ENCODE measurements at regions not wholly inside any gene's neighbourhood (a gene's known extent, or its start where the extent isn't known, plus 50 kb on each side); places are given as distances from the start of the nearest gene placed in this dataset.
"Not testable (repeated sequence)": the region's sequence is repeated elsewhere in the genome, so short reads cannot be mapped to it uniquely, and the experiment has no call there.

DNA sequence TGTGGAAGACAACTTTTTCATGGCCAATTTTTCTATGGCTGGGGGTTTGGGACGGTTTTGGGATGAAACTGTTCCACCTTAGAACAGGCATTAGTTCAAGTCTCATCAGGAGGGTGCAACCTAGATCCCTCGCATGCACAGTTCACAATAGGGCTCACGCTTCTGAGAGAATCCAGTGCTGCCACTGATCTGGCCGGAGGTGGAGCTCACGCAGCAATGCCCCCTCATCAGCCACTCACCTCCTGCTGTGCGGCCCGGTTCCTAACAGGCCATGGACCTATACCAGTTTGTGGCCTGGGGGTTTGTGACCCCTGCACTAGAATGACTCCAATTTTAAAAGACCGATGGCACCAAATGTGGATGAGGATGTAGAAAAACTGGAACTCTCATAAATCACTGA, 127.2 kb upstream of the IER5L start:
- H3K36me3 Mint-ChIP-seq (ENCODE audit: insufficient read depth, unreplicated experiment) = no peaks in the 10 kb centered on the region
- intact Hi-C loops (cut with micrococcal nuclease) = no loop called here
- no peak overlapping the region for H3K4me3 Mint-ChIP-seq (ENCODE audit: unreplicated experiment)
- H3K4me1 Mint-ChIP-seq (ENCODE audit: insufficient read depth, unreplicated experiment) = peaks cover 6% of the 10 kb centered on the region
- ChIA-PET POLR2A (no interaction called here), CTCF (no interaction called here)
- no peaks in the 10 kb centered on the region for H3K9me3 Mint-ChIP-seq (ENCODE audit: unreplicated experiment)
- H3K27ac Mint-ChIP-seq (ENCODE audit: low read depth, unreplicated experiment) = no peak overlapping the region
- TF ChIP-seq, protein P1, sequence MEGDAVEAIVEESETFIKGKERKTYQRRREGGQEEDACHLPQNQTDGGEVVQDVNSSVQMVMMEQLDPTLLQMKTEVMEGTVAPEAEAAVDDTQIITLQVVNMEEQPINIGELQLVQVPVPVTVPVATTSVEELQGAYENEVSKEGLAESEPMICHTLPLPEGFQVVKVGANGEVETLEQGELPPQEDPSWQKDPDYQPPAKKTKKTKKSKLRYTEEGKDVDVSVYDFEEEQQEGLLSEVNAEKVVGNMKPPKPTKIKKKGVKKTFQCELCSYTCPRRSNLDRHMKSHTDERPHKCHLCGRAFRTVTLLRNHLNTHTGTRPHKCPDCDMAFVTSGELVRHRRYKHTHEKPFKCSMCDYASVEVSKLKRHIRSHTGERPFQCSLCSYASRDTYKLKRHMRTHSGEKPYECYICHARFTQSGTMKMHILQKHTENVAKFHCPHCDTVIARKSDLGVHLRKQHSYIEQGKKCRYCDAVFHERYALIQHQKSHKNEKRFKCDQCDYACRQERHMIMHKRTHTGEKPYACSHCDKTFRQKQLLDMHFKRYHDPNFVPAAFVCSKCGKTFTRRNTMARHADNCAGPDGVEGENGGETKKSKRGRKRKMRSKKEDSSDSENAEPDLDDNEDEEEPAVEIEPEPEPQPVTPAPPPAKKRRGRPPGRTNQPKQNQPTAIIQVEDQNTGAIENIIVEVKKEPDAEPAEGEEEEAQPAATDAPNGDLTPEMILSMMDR (IDR thresholded peaks at IDR 0.05; ENCODE audit: unreplicated experiment) = no peak
- H3K27me3 Mint-ChIP-seq (ENCODE audit: insufficient read depth, unreplicated experiment) = no peaks in the 10 kb centered on the region
- BruUV-seq (replicated peaks) = no TSS peak
- DNase-seq (ENCODE audit: unreplicated experiment) = no peak

DNA sequence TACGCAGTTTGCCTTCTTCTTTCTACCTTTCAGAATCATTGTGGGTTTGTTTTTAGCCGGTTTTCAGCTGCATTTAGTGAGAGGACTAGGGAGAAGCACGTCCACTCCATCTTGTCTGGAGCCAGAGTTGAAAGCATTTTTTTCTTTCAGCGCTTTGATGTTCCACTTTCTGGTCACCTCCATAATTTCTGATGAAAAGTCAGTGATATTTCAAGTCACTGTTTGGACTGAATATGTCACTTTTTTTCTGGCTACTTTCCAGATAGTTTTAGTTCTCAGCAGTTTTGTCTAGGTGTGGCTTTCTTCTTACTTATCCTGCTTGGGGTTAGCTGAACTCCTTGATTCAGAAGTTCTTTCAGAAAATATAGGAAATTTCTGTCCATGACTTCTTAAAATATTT, 123.9 kb upstream of the IER5L start:
- TF ChIP-seq, protein P1 (IDR thresholded peaks at IDR 0.05; ENCODE audit: unreplicated experiment) = no peak
- intact Hi-C loops (cut with micrococcal nuclease) = no loop called here
- BruUV-seq (replicated peaks) = no TSS peak
- POLR2A ChIA-PET = interaction anchor here (0.7 kb wide), 1 partner anchor 23 kb away, joined by 3 read pairs; no protein-coding TSS in a partner anchor
- Mint-ChIP-seq H3K9me3 (ENCODE audit: unreplicated experiment) (peaks cover 14% of the 10 kb centered on the region), H3K4me1 (ENCODE audit: insufficient read depth, unreplicated experiment) (peaks cover 1% of the 10 kb centered on the region), H3K36me3 (ENCODE audit: insufficient read depth, unreplicated experiment) (no peaks in the 10 kb centered on the region), H3K4me3 (ENCODE audit: unreplicated experiment) (no peak overlapping the region), H3K27me3 (ENCODE audit: insufficient read depth, unreplicated experiment) (no peaks in the 10 kb centered on the region), H3K27ac (ENCODE audit: low read depth, unreplicated experiment) (no peak overlapping the region)
- no peak for DNase-seq (ENCODE audit: unreplicated experiment)
- CTCF ChIA-PET = no interaction called here

DNA sequence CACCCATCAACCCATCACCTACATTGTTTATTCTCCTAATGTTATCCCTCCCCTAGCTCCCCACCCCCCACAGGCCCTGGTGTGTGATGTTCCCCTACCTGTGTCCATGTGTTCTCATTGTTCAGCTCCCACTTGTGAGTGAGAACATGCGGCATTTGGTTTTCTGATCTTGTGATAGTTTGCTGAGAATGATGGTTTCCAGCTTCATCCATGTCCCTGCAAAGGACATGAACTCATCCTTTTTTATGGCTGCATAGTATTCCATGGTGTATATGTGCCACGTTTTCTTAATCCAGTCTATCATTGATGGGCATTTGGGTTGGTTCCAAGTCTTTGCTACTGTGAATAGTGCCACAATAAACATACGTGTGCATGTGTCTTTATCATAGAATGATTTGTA, 118.1 kb upstream of the IER5L start:
- BruUV-seq (replicated peaks); CTCF ChIA-PET; H3K36me3 Mint-ChIP-seq (ENCODE audit: insufficient read depth, unreplicated experiment); DNase-seq (ENCODE audit: unreplicated experiment); H3K4me1 Mint-ChIP-seq (ENCODE audit: insufficient read depth, unreplicated experiment); H3K27me3 Mint-ChIP-seq (ENCODE audit: insufficient read depth, unreplicated experiment); H3K27ac Mint-ChIP-seq (ENCODE audit: low read depth, unreplicated experiment); intact Hi-C loops (cut with micrococcal nuclease); POLR2A ChIA-PET; H3K4me3 Mint-ChIP-seq (ENCODE audit: unreplicated experiment): not testable (repeated sequence)
- peaks cover 30% of the 10 kb centered on the region for H3K9me3 Mint-ChIP-seq (ENCODE audit: unreplicated experiment)

DNA sequence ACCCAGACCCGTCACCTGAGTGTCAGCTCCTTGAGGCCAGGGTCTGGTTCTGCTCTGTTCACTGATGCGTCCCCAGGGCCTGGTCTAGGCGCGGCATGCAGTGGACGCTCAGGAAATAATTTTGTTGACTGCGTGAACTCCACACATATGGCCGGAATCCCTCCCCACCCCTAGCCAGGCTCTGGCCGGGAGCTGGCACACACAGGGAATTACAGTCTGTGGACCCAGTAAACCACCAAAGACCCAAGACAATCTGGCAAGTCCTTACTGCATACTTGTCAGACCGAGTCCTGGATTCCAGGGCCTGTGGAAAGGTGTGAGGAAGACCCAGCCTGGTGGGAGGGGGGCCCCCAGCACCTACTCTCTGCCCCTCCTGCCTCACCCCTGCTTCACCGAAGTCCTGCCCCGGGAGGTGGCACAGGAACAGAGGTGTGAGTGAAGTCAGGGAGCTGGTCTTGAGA, 113.0 kb upstream of the IER5L start:
- Mint-ChIP-seq H3K27me3 (ENCODE audit: insufficient read depth, unreplicated experiment) (no peaks in the 10 kb centered on the region), H3K27ac (ENCODE audit: low read depth, unreplicated experiment) (no peak overlapping the region), H3K4me3 (ENCODE audit: unreplicated experiment) (no peak overlapping the region), H3K9me3 (ENCODE audit: unreplicated experiment) (peaks cover 14% of the 10 kb centered on the region), H3K36me3 (ENCODE audit: insufficient read depth, unreplicated experiment) (no peaks in the 10 kb centered on the region), H3K4me1 (ENCODE audit: insufficient read depth, unreplicated experiment) (no peaks in the 10 kb centered on the region)
- ChIA-PET CTCF (no interaction called here), POLR2A (no interaction called here)
- DNase-seq (ENCODE audit: unreplicated experiment) = no peak
- TF ChIP-seq, protein P1 (IDR thresholded peaks at IDR 0.05; ENCODE audit: unreplicated experiment) = no peak
- intact Hi-C loops (cut with micrococcal nuclease) = no loop called here
- no TSS peak for BruUV-seq (replicated peaks)

DNA sequence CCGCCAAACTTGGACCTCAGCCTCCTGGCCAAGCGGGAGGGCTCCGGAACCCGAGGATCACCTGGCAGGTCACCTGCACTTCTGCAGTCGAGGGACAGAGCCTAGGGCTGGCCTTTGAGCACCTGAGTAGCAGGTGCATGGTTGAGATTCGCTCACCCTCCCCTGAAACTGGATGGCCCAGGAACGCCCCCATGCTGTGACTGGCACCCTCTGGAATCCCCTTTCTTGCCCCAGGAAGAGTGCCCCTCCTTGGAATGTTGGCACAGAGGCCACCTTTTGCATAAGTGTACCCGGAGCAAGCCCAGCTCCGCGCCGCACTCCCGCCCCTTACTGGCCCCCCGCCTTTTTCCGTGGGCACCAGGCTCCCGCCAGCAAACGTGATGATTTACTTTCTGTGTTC, 112.5 kb upstream of the IER5L start:
- no peak overlapping the region for H3K4me3 Mint-ChIP-seq (ENCODE audit: unreplicated experiment)
- H3K36me3 Mint-ChIP-seq (ENCODE audit: insufficient read depth, unreplicated experiment) = no peaks in the 10 kb centered on the region
- peaks cover 10% of the 10 kb centered on the region for H3K9me3 Mint-ChIP-seq (ENCODE audit: unreplicated experiment)
- intact Hi-C loops (cut with micrococcal nuclease) = no loop called here
- H3K4me1 Mint-ChIP-seq (ENCODE audit: insufficient read depth, unreplicated experiment) = no peaks in the 10 kb centered on the region
- no TSS peak for BruUV-seq (replicated peaks)
- no peak for DNase-seq (ENCODE audit: unreplicated experiment)
- H3K27me3 Mint-ChIP-seq (ENCODE audit: insufficient read depth, unreplicated experiment) = no peaks in the 10 kb centered on the region
- CTCF ChIA-PET = interaction anchor here (1.2 kb wide), 1 partner anchor 19 kb away, joined by 3 read pairs; no protein-coding TSS in a partner anchor
- POLR2A ChIA-PET = no interaction called here
- TF ChIP-seq, protein P1 (IDR thresholded peaks at IDR 0.05; ENCODE audit: unreplicated experiment) = no peak
- H3K27ac Mint-ChIP-seq (ENCODE audit: low read depth, unreplicated experiment) = no peak overlapping the region

Data from MCF 10A (cell line).